H1 (cell line): ENCODE measurements at regions not wholly inside any gene's neighbourhood (a gene's known extent, or its start where the extent isn't known, plus 50 kb on each side); places are given as distances from the start of the nearest gene placed in this dataset.

ENCODE experiments used
- CTCF ChIA-PET: fragments of 300-600 bp; sonication (Branson Sonifier 250); formaldehyde crosslinking; loops from one replicate; lab custom pipeline; 2021; ENCODE audit not compliant: partially characterized antibody; lab: Charles Lee
- POLR2A ChIA-PET: fragments of 300-600 bp; sonication (Branson Sonifier 250); formaldehyde crosslinking; loops from one replicate; lab custom pipeline; 2021; ENCODE audit warnings: inconsistent platforms; ENCODE audit not compliant: partially characterized antibody; lab: Charles Lee
- DNase-seq, 2 experiments: peaks; one replicate each; pipeline versions ENCODE4 v3.0.0 to v3.0.0-alpha.2; 2010 to 2022; ENCODE audit warnings: low spot score in 2 of 2, low read depth in 1 of 2, mixed read lengths in 1 of 2
- FAIRE-seq: peaks from 2 replicates; lab custom pipeline; 2011; peaks lifted over from hg19 to GRCh38; lab: Jason Lieb, UNC
- H2AFZ ChIP-seq: 2 replicates; pipeline ENCODE4 v1.8.1; 2012; ENCODE audit warnings: low read length, inconsistent platforms
- H2AK5ac ChIP-seq: 2 replicates; pipeline ENCODE4 v1.6.1; 2013; ENCODE audit warnings: low read depth, low read length
- H2BK120ac ChIP-seq: replicated peaks from 2 replicates; pipeline ENCODE3; 2013; ENCODE audit warnings: low read depth, low read length, inconsistent platforms
- H2BK12ac ChIP-seq: 2 replicates; pipeline ENCODE4 v1.6.1; 2013; ENCODE audit warnings: low read depth, low read length
- H2BK15ac ChIP-seq: 2 replicates; pipeline ENCODE4 v1.6.1; 2013; ENCODE audit warnings: low read length
- H2BK20ac ChIP-seq: 2 replicates; pipeline ENCODE4 v1.6.1; 2013; ENCODE audit warnings: low read length
- H2BK5ac ChIP-seq: 2 replicates; pipeline ENCODE4 v1.6.1; 2013; ENCODE audit warnings: low read depth, low read length
- H3K14ac ChIP-seq: 2 replicates; pipeline ENCODE4 v1.6.1; 2013; ENCODE audit warnings: inconsistent platforms; ENCODE audit not compliant: insufficient read length
- H3K18ac ChIP-seq: 2 replicates; pipeline ENCODE4 v1.6.1; 2013; ENCODE audit warnings: low read length; ENCODE audit errors: extremely low read depth
- H3K23ac ChIP-seq: 2 replicates; pipeline ENCODE4 v1.6.1; 2013; ENCODE audit warnings: inconsistent platforms; ENCODE audit not compliant: insufficient read length
- H3K23me2 ChIP-seq: 2 replicates; pipeline ENCODE4 v1.6.1; 2013; ENCODE audit warnings: low read depth, low read length
- H3K27ac ChIP-seq: 2 replicates; pipeline ENCODE4 v1.6.1; 2011; ENCODE audit warnings: low read depth, low read length, inconsistent platforms
- H3K27me3 ChIP-seq, 4 experiments: replicated peaks in 1 of 4; 1 replicate in 1 of 4; 2 replicates in 3 of 4; pipeline versions ENCODE4 v1.6.1 to v1.8.1; 2011 to 2013; ENCODE audit warnings: low read length in 3 of 4, mild to moderate bottlenecking in 3 of 4, inconsistent platforms in 2 of 4, mixed read lengths in 2 of 4, moderate library complexity in 1 of 4; ENCODE audit not compliant: control insufficient read depth in 3 of 4, insufficient read depth in 3 of 4; ENCODE audit errors: extremely low read depth in 1 of 4
- H3K36me3 ChIP-seq, 4 experiments: 2 replicates each; pipeline versions ENCODE4 v1.6.1 to v1.8.1; 2011 to 2013; ENCODE audit warnings: mild to moderate bottlenecking in 4 of 4, low read length in 3 of 4, moderate library complexity in 2 of 4, control low read depth in 1 of 4, inconsistent platforms in 1 of 4; ENCODE audit not compliant: insufficient read depth in 4 of 4, control insufficient read depth in 2 of 4
- H3K4ac ChIP-seq: replicated peaks from 2 replicates; pipeline ENCODE3; 2013; ENCODE audit warnings: low read length, low read depth, mixed read lengths, inconsistent platforms; ENCODE audit not compliant: insufficient read length
- H3K4me1 ChIP-seq, 4 experiments: replicated peaks in 1 of 4; 1 replicate in 1 of 4; 2 replicates in 3 of 4; pipeline versions ENCODE4 v1.6.1 to v1.8.1; 2011 to 2013; ENCODE audit warnings: low read length in 3 of 4, inconsistent platforms in 2 of 4, mixed read lengths in 1 of 4; ENCODE audit not compliant: insufficient read depth in 4 of 4, control insufficient read depth in 3 of 4
- H3K4me2 ChIP-seq, 2 experiments: 2 replicates each; pipeline versions ENCODE4 v1.6.1 to v1.8.1; 2011 to 2013; ENCODE audit warnings: low read depth in 2 of 2, low read length in 2 of 2, control low read depth in 1 of 2, inconsistent platforms in 1 of 2, mild to moderate bottlenecking in 1 of 2; ENCODE audit not compliant: insufficient read depth in 1 of 2
- H3K4me3 ChIP-seq, 4 experiments: fragments of 200-600, 300-600 bp in 1 of 4; sonication (generic), shearing (Covaris generic), sonication (Bioruptor Twin) in 1 of 4; 2 replicates each; pipeline versions ENCODE4 v1.5.1 to v1.8.1; 2011 to 2016; ENCODE audit warnings: low read length in 4 of 4, low read depth in 3 of 4, control low read depth in 2 of 4, inconsistent platforms in 2 of 4, mild to moderate bottlenecking in 2 of 4, mixed read lengths in 1 of 4, moderate library complexity in 1 of 4; ENCODE audit not compliant: insufficient read depth in 2 of 4; ENCODE audit errors: extremely low read depth in 1 of 4
- H3K56ac ChIP-seq: replicated peaks from 2 replicates; pipeline ENCODE3; 2013; ENCODE audit warnings: low read depth, mild to moderate bottlenecking, mixed read lengths, low read length, inconsistent platforms; ENCODE audit not compliant: insufficient read length
- H3K79me1 ChIP-seq: 2 replicates; pipeline ENCODE4 v1.6.1; 2013; ENCODE audit warnings: low read depth, low read length, control low read depth
- H3K79me2 ChIP-seq, 2 experiments: 2 replicates each; pipeline versions ENCODE4 v1.6.1 to v1.8.1; 2012 to 2013; ENCODE audit warnings: low read length in 2 of 2, mild to moderate bottlenecking in 2 of 2, inconsistent platforms in 1 of 2; ENCODE audit not compliant: insufficient read depth in 2 of 2, control insufficient read depth in 1 of 2
- H3K9ac ChIP-seq, 4 experiments: replicated peaks in 1 of 4; 1 replicate in 1 of 4; 2 replicates in 3 of 4; pipeline versions ENCODE4 v1.6.1 to v1.8.1; 2011 to 2013; ENCODE audit warnings: low read depth in 3 of 4, low read length in 3 of 4, control low read depth in 2 of 4, mild to moderate bottlenecking in 2 of 4, moderate library complexity in 2 of 4, inconsistent platforms in 1 of 4; ENCODE audit errors: extremely low read depth in 1 of 4
- H3K9me3 ChIP-seq, 2 experiments: 2 replicates each; pipeline versions ENCODE4 v1.6.1 to v1.8.1; 2012 to 2013; ENCODE audit warnings: mild to moderate bottlenecking in 2 of 2, moderate library complexity in 2 of 2, control low read depth in 1 of 2, inconsistent platforms in 1 of 2, low read depth in 1 of 2, low read length in 1 of 2, mixed read lengths in 1 of 2; ENCODE audit not compliant: insufficient read depth in 2 of 2
- H4K20me1 ChIP-seq, 2 experiments: replicated peaks in 1 of 2; 2 replicates each; pipeline versions ENCODE3 to v1.8.1; 2011 to 2013; ENCODE audit warnings: inconsistent platforms in 2 of 2, low read length in 2 of 2, mild to moderate bottlenecking in 1 of 2; ENCODE audit not compliant: insufficient read depth in 2 of 2, control insufficient read depth in 1 of 2
- H4K5ac ChIP-seq: 2 replicates; pipeline ENCODE4 v1.6.1; 2013; ENCODE audit warnings: low read length, low read depth, mixed read lengths, inconsistent platforms; ENCODE audit not compliant: insufficient read length
- H4K8ac ChIP-seq: 2 replicates; pipeline ENCODE4 v1.8.0; 2013; ENCODE audit warnings: mild to moderate bottlenecking, moderate library complexity, low read length, inconsistent platforms; ENCODE audit not compliant: insufficient read depth; ENCODE audit errors: extremely low read depth
- H4K91ac ChIP-seq: replicated peaks from 2 replicates; pipeline ENCODE3; 2013; ENCODE audit warnings: low read length, mixed read lengths, inconsistent platforms; ENCODE audit not compliant: insufficient read length
- GABPA ChIP-seq: IDR thresholded peaks from 2 replicates; pipeline ENCODE4 v1.6.1; 2011; ENCODE audit warnings: mild to moderate bottlenecking, low read length, moderate library complexity, borderline replicate concordance; ENCODE audit not compliant: insufficient read depth
- WGBS, 2 experiments: shearing (Covaris generic) in 1 of 2; methylation state at CpG; one replicate each; pipeline versions ENCODE4 v1.1.6 to v1.1.7; 2013 to 2015; ENCODE audit warnings: low lambda C conversion rate in 2 of 2, mixed read lengths in 2 of 2, inconsistent platforms in 1 of 2, low coverage in 1 of 2, missing lambda C conversion rate in 1 of 2; ENCODE audit not compliant: insufficient replicate concordance in 2 of 2, insufficient coverage in 1 of 2, insufficient read length in 1 of 2; ENCODE audit errors: extremely low coverage in 1 of 2, missing lambda C conversion rate in 1 of 2; 5-methylcytosine and 5-hydroxymethylcytosine counted together

DNA sequence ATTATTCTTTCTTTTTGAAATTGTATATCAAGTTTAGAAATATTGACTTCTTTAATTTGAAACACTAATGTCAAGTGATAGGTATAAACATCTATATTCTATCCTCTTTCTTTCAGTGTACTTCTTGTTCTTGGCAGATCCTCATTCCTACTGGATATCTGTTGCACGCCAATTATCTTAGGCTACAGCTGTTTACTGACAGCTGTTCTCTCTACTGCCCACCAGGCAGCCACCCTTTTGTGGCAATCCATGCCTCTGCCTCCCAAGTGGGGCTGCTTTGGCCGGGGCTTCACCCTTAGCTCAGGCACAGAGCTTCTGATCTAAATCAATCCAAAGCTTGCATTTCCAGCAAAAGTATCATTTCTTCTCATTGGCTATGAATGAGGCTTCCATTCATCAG lies 50.6 kb upstream of the ITSN2 start:
- no peak overlapping the region for H2BK20ac ChIP-seq
- FAIRE-seq, result no peak
- 88% methylated on average over 2 of the region's 2 CpGs; no CpG with 5 or more reads in 1 of the 2 experiments for WGBS, 2 experiments

More for the DNA sequence above, 50.6 kb upstream of the ITSN2 start:
- Histone ChIP-seq H3K4me2 (no peak overlapping the region), H3K4me1 (peaks cover 0 to 7% (median 3%) of the 10 kb centered on the region in 4 experiments; a peak in 2 of 7 replicates), H2AFZ (peak overlapping the region; percentile 33; the same call in 1 of the 2 replicates), H3K23me2 (no peaks in the 10 kb centered on the region), H4K91ac (peak overlapping the region; percentile 54), H2BK5ac (no peak overlapping the region), H4K5ac (no peak overlapping the region), H2BK15ac (no peak overlapping the region), H2AK5ac (no peak overlapping the region), H2BK12ac (no peak overlapping the region), H4K20me1 (no peaks in the 10 kb centered on the region), H3K36me3 (no peaks in the 10 kb centered on the region), H3K27me3 (no peaks in the 10 kb centered on the region), H2BK120ac (no peak overlapping the region), H3K79me2 (no peaks in the 10 kb centered on the region), H3K18ac (no peak overlapping the region), H3K79me1 (no peaks in the 10 kb centered on the region), H3K23ac (no peak overlapping the region), H3K56ac (no peak overlapping the region), H3K27ac (no peak overlapping the region), H3K4me3 (no peak overlapping the region), H3K9ac (no peak overlapping the region), H3K9me3 (no peaks in the 10 kb centered on the region), H3K14ac (no peak overlapping the region), H3K4ac (no peak overlapping the region), H4K8ac (no peak overlapping the region)
- CTCF ChIA-PET, result interaction anchor here (0.5 to 3.6 kb wide), 19 partner anchors 9 to 463 kb away, joined by 3 to 34 read pairs (median 5); no protein-coding TSS in a partner anchor
- no peak for DNase-seq
- POLR2A ChIA-PET, result interaction anchor here (1.1 to 1.4 kb wide), 2 partner anchors 382 to 415 kb away, joined by 3 to 5 read pairs; partner anchors contain the start of genes CENPO and PTRHD1
- no peak for TF ChIP-seq GABPA
